WTC11 (cell line): ENCODE measurements at regions not wholly inside any gene's neighbourhood (a gene's known extent, or its start where the extent isn't known, plus 50 kb on each side); places are given as distances from the start of the nearest gene placed in this dataset.

ENCODE experiments used
- ATAC-seq: fragments of 200-7000 bp; cut with Tn5 transposase; 2 replicates; pipeline ENCODE4 v1.10.0; 2021; ENCODE audit warnings: mild to moderate bottlenecking, moderate library complexity
- CTCF ChIA-PET: fragments of 300-600 bp; sonication (Branson Sonifier 250); formaldehyde crosslinking; loops from one replicate; lab custom pipeline; 2021; ENCODE audit warnings: antibody characterized with exemption; lab: Charles Lee
- POLR2A ChIA-PET: fragments of 350-600 bp; sonication (Branson Sonifier 250); formaldehyde crosslinking; loops from one replicate; lab custom pipeline; 2021; ENCODE audit warnings: antibody characterized with exemption; lab: Charles Lee
- DNase-seq: peaks from one replicate; pipeline ENCODE4 v3.0.0; 2021; ENCODE audit warnings: low spot score
- H3K27ac Mint-ChIP-seq: 2 replicates; pipeline ENCODE4 v1.8.0; 2021; ENCODE audit warnings: mixed read lengths
- H3K27me3 Mint-ChIP-seq: 2 replicates; pipeline ENCODE4 v1.8.0; 2021; ENCODE audit warnings: low read depth, mild to moderate bottlenecking, moderate library complexity, mixed read lengths
- H3K36me3 Mint-ChIP-seq: 2 replicates; pipeline ENCODE4 v1.8.0; 2021; ENCODE audit warnings: mixed read lengths
- H3K4me1 Mint-ChIP-seq: 2 replicates; pipeline ENCODE4 v1.8.0; 2022; ENCODE audit warnings: mixed read lengths
- H3K4me3 Mint-ChIP-seq: 2 replicates; pipeline ENCODE4 v1.8.0; 2021; ENCODE audit warnings: mild to moderate bottlenecking, moderate library complexity, mixed read lengths
- H3K9me3 Mint-ChIP-seq: 2 replicates; pipeline ENCODE4 v1.8.0; 2021; ENCODE audit warnings: mixed read lengths
- EMX1 ChIP-seq: fragments of 250-450 bp; sonication (Bioruptor Pico); IDR thresholded peaks from 2 replicates; pipeline ENCODE4 v1.8.0; 2021; ENCODE audit warnings: mild to moderate bottlenecking
- KAT7 ChIP-seq: sonication (generic); formaldehyde crosslinking; IDR thresholded peaks from 2 replicates; pipeline ENCODE4 v1.8.1; 2023; ENCODE audit warnings: missing genetic modification reagents, mild to moderate bottlenecking, borderline replicate concordance
- NR3C1 ChIP-seq: sonication (generic); formaldehyde crosslinking; conservative IDR thresholded peaks from 2 replicates; pipeline ENCODE4 v1.8.1; 2023; ENCODE audit warnings: low read depth, mild to moderate bottlenecking, missing genetic modification reagents
- RELA ChIP-seq: sonication (generic); formaldehyde crosslinking; IDR thresholded peaks from 2 replicates; pipeline ENCODE4 v1.8.1; 2022; ENCODE audit warnings: missing genetic modification reagents, mild to moderate bottlenecking, borderline replicate concordance
- TEAD1 ChIP-seq: sonication (generic); formaldehyde crosslinking; IDR thresholded peaks from 2 replicates; pipeline ENCODE4 v1.8.0; 2022; ENCODE audit warnings: mild to moderate bottlenecking, missing genetic modification reagents
- TP53 ChIP-seq: sonication (generic); formaldehyde crosslinking; IDR thresholded peaks from 2 replicates; pipeline ENCODE4 v1.8.1; 2023; ENCODE audit warnings: mild to moderate bottlenecking, missing genetic modification reagents
- ZNF138 ChIP-seq: sonication (generic); formaldehyde crosslinking; conservative IDR thresholded peaks from 2 replicates; pipeline ENCODE4 v1.8.1; 2022; ENCODE audit warnings: mild to moderate bottlenecking, moderate library complexity, missing genetic modification reagents
- ZNF396 ChIP-seq: fragments of 250-450 bp; sonication (Bioruptor Pico); IDR thresholded peaks from 2 replicates; pipeline ENCODE4 v1.8.0; 2021; ENCODE audit warnings: mild to moderate bottlenecking, moderate library complexity, borderline replicate concordance
- TF ChIP-seq, protein P1 (sequence below): fragments of 200-600 bp; IDR thresholded peaks from 2 replicates; pipeline ENCODE4 v1.8.0; 2022; ENCODE audit warnings: antibody characterized with exemption
- TF ChIP-seq, protein P2 (sequence below): fragments of 250-450 bp; sonication (Bioruptor Pico); IDR thresholded peaks from 2 replicates; pipeline ENCODE4 v1.9.0; 2021; ENCODE audit warnings: mild to moderate bottlenecking, borderline replicate concordance
- TF ChIP-seq, protein P3 (sequence below): sonication (generic); formaldehyde crosslinking; IDR thresholded peaks from 2 replicates; pipeline ENCODE4 v1.8.0; 2023; ENCODE audit warnings: mild to moderate bottlenecking, missing genetic modification reagents
- TF ChIP-seq, protein P4 (sequence below): fragments of 250-450 bp; sonication (Bioruptor Pico); IDR thresholded peaks from 2 replicates; pipeline ENCODE4 v1.8.0; 2021; ENCODE audit warnings: mild to moderate bottlenecking
- TF ChIP-seq, protein P5 (sequence below): sonication (generic); formaldehyde crosslinking; IDR thresholded peaks from 2 replicates; pipeline ENCODE4 v1.8.1; 2023; ENCODE audit warnings: mild to moderate bottlenecking, missing genetic modification reagents, borderline replicate concordance
- TF ChIP-seq, protein P6 (sequence below): sonication (generic); formaldehyde crosslinking; IDR thresholded peaks from 2 replicates; pipeline ENCODE4 v1.8.0; 2023; ENCODE audit warnings: missing genetic modification reagents, mild to moderate bottlenecking, borderline replicate concordance
- TF ChIP-seq, protein P7 (sequence below): fragments of 250-450 bp; sonication (Bioruptor Pico); IDR thresholded peaks from 2 replicates; pipeline ENCODE4 v2.1.2; 2022; ENCODE audit warnings: mild to moderate bottlenecking, moderate library complexity

DNA sequence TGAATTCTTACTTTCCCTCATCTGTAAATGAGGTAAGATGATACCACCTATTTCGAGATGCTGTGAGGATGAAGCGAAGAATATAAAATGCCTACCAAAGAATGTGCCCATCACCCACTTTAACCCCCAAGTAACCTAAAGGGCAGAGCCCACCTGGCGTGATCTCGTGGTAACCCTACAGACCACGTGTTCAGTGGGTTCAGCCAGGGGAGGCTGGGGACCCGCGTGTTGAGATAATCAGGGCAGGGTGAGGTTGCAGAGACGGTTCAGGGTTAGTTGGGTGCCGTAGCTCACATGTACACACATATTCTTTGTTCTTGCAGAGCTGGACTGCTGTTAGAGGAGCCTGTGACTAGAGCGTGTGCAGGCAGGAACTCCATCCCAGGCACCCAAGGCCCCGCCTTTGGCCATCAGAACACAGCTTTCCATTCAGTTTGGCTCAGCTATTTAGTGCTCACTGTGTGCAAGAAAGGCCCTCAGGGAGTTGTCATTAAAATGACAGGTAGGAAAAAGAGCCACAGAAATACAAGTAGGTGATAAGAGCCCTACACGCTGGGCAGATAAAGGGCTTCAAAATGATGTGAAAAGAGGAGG is 56.5 kb upstream of the HAND1 start (continued):
- TF ChIP-seq, protein P1, sequence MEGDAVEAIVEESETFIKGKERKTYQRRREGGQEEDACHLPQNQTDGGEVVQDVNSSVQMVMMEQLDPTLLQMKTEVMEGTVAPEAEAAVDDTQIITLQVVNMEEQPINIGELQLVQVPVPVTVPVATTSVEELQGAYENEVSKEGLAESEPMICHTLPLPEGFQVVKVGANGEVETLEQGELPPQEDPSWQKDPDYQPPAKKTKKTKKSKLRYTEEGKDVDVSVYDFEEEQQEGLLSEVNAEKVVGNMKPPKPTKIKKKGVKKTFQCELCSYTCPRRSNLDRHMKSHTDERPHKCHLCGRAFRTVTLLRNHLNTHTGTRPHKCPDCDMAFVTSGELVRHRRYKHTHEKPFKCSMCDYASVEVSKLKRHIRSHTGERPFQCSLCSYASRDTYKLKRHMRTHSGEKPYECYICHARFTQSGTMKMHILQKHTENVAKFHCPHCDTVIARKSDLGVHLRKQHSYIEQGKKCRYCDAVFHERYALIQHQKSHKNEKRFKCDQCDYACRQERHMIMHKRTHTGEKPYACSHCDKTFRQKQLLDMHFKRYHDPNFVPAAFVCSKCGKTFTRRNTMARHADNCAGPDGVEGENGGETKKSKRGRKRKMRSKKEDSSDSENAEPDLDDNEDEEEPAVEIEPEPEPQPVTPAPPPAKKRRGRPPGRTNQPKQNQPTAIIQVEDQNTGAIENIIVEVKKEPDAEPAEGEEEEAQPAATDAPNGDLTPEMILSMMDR: no peak
- TF ChIP-seq, protein P2, sequence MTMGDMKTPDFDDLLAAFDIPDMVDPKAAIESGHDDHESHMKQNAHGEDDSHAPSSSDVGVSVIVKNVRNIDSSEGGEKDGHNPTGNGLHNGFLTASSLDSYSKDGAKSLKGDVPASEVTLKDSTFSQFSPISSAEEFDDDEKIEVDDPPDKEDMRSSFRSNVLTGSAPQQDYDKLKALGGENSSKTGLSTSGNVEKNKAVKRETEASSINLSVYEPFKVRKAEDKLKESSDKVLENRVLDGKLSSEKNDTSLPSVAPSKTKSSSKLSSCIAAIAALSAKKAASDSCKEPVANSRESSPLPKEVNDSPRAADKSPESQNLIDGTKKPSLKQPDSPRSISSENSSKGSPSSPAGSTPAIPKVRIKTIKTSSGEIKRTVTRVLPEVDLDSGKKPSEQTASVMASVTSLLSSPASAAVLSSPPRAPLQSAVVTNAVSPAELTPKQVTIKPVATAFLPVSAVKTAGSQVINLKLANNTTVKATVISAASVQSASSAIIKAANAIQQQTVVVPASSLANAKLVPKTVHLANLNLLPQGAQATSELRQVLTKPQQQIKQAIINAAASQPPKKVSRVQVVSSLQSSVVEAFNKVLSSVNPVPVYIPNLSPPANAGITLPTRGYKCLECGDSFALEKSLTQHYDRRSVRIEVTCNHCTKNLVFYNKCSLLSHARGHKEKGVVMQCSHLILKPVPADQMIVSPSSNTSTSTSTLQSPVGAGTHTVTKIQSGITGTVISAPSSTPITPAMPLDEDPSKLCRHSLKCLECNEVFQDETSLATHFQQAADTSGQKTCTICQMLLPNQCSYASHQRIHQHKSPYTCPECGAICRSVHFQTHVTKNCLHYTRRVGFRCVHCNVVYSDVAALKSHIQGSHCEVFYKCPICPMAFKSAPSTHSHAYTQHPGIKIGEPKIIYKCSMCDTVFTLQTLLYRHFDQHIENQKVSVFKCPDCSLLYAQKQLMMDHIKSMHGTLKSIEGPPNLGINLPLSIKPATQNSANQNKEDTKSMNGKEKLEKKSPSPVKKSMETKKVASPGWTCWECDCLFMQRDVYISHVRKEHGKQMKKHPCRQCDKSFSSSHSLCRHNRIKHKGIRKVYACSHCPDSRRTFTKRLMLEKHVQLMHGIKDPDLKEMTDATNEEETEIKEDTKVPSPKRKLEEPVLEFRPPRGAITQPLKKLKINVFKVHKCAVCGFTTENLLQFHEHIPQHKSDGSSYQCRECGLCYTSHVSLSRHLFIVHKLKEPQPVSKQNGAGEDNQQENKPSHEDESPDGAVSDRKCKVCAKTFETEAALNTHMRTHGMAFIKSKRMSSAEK (CRISPR knock-in tag): no peak
- TF ChIP-seq, all 79 proteins: peak for 0

DNA sequence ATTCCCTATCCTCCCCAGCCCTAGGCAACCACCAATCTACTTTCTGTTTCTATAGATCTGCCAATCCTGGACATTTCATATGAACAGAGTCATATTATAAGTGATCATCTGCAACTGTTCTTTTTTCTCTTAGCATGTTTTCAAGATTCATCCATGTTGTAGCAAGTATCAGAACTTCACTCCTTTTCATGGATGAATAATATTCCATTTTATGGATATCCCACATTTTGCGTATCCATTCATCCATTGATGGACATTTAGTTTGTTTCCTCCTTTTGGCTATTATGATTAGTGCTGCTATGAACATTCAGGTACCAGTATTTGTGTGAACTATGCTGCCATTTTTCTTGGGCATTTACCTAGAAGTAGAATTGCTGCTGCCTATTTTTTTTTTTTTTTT is 51.3 kb upstream of the HAND1 start:
- H3K9me3 Mint-ChIP-seq: peaks cover 13% of the 10 kb centered on the region
- DNase-seq (no peak), ATAC-seq (no peak)
- H3K27ac Mint-ChIP-seq: no peak overlapping the region
- H3K4me3 Mint-ChIP-seq: no peak overlapping the region
- no peaks in the 10 kb centered on the region for H3K36me3 Mint-ChIP-seq
- ChIA-PET POLR2A (no interaction called here), CTCF (interaction anchor here (2.1 kb wide), 1 partner anchor 8 kb away, joined by 12 read pairs; no protein-coding TSS in a partner anchor)
- peaks cover 3% of the 10 kb centered on the region for H3K27me3 Mint-ChIP-seq
- H3K4me1 Mint-ChIP-seq: no peaks in the 10 kb centered on the region
- TF ChIP-seq ZNF396 (CRISPR knock-in tag) (no peak), ZNF138 (no peak), TP53 (no peak), EMX1 (CRISPR knock-in tag) (no peak), NR3C1 (CRISPR knock-in tag) (no peak), TEAD1 (CRISPR knock-in tag) (no peak), RELA (CRISPR knock-in tag) (no peak), KAT7 (no peak)
- TF ChIP-seq, protein P3, sequence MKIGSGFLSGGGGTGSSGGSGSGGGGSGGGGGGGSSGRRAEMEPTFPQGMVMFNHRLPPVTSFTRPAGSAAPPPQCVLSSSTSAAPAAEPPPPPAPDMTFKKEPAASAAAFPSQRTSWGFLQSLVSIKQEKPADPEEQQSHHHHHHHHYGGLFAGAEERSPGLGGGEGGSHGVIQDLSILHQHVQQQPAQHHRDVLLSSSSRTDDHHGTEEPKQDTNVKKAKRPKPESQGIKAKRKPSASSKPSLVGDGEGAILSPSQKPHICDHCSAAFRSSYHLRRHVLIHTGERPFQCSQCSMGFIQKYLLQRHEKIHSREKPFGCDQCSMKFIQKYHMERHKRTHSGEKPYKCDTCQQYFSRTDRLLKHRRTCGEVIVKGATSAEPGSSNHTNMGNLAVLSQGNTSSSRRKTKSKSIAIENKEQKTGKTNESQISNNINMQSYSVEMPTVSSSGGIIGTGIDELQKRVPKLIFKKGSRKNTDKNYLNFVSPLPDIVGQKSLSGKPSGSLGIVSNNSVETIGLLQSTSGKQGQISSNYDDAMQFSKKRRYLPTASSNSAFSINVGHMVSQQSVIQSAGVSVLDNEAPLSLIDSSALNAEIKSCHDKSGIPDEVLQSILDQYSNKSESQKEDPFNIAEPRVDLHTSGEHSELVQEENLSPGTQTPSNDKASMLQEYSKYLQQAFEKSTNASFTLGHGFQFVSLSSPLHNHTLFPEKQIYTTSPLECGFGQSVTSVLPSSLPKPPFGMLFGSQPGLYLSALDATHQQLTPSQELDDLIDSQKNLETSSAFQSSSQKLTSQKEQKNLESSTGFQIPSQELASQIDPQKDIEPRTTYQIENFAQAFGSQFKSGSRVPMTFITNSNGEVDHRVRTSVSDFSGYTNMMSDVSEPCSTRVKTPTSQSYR (CRISPR knock-in tag): no peak
- TF ChIP-seq, protein P4, sequence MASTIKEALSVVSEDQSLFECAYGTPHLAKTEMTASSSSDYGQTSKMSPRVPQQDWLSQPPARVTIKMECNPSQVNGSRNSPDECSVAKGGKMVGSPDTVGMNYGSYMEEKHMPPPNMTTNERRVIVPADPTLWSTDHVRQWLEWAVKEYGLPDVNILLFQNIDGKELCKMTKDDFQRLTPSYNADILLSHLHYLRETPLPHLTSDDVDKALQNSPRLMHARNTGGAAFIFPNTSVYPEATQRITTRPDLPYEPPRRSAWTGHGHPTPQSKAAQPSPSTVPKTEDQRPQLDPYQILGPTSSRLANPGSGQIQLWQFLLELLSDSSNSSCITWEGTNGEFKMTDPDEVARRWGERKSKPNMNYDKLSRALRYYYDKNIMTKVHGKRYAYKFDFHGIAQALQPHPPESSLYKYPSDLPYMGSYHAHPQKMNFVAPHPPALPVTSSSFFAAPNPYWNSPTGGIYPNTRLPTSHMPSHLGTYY (CRISPR knock-in tag): no peak
- TF ChIP-seq, protein P5, sequence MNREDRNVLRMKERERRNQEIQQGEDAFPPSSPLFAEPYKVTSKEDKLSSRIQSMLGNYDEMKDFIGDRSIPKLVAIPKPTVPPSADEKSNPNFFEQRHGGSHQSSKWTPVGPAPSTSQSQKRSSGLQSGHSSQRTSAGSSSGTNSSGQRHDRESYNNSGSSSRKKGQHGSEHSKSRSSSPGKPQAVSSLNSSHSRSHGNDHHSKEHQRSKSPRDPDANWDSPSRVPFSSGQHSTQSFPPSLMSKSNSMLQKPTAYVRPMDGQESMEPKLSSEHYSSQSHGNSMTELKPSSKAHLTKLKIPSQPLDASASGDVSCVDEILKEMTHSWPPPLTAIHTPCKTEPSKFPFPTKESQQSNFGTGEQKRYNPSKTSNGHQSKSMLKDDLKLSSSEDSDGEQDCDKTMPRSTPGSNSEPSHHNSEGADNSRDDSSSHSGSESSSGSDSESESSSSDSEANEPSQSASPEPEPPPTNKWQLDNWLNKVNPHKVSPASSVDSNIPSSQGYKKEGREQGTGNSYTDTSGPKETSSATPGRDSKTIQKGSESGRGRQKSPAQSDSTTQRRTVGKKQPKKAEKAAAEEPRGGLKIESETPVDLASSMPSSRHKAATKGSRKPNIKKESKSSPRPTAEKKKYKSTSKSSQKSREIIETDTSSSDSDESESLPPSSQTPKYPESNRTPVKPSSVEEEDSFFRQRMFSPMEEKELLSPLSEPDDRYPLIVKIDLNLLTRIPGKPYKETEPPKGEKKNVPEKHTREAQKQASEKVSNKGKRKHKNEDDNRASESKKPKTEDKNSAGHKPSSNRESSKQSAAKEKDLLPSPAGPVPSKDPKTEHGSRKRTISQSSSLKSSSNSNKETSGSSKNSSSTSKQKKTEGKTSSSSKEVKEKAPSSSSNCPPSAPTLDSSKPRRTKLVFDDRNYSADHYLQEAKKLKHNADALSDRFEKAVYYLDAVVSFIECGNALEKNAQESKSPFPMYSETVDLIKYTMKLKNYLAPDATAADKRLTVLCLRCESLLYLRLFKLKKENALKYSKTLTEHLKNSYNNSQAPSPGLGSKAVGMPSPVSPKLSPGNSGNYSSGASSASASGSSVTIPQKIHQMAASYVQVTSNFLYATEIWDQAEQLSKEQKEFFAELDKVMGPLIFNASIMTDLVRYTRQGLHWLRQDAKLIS (CRISPR knock-in tag): no peak
- TF ChIP-seq, protein P6, sequence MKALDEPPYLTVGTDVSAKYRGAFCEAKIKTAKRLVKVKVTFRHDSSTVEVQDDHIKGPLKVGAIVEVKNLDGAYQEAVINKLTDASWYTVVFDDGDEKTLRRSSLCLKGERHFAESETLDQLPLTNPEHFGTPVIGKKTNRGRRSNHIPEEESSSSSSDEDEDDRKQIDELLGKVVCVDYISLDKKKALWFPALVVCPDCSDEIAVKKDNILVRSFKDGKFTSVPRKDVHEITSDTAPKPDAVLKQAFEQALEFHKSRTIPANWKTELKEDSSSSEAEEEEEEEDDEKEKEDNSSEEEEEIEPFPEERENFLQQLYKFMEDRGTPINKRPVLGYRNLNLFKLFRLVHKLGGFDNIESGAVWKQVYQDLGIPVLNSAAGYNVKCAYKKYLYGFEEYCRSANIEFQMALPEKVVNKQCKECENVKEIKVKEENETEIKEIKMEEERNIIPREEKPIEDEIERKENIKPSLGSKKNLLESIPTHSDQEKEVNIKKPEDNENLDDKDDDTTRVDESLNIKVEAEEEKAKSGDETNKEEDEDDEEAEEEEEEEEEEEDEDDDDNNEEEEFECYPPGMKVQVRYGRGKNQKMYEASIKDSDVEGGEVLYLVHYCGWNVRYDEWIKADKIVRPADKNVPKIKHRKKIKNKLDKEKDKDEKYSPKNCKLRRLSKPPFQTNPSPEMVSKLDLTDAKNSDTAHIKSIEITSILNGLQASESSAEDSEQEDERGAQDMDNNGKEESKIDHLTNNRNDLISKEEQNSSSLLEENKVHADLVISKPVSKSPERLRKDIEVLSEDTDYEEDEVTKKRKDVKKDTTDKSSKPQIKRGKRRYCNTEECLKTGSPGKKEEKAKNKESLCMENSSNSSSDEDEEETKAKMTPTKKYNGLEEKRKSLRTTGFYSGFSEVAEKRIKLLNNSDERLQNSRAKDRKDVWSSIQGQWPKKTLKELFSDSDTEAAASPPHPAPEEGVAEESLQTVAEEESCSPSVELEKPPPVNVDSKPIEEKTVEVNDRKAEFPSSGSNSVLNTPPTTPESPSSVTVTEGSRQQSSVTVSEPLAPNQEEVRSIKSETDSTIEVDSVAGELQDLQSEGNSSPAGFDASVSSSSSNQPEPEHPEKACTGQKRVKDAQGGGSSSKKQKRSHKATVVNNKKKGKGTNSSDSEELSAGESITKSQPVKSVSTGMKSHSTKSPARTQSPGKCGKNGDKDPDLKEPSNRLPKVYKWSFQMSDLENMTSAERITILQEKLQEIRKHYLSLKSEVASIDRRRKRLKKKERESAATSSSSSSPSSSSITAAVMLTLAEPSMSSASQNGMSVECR (CRISPR knock-in tag): no peak
- TF ChIP-seq, protein P7, sequence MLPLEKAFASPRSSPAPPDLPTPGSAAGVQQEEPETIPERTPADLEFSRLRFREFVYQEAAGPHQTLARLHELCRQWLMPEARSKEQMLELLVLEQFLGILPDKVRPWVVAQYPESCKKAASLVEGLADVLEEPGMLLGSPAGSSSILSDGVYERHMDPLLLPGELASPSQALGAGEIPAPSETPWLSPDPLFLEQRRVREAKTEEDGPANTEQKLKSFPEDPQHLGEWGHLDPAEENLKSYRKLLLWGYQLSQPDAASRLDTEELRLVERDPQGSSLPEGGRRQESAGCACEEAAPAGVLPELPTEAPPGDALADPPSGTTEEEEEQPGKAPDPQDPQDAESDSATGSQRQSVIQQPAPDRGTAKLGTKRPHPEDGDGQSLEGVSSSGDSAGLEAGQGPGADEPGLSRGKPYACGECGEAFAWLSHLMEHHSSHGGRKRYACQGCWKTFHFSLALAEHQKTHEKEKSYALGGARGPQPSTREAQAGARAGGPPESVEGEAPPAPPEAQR (CRISPR knock-in tag): no peak
